Fibroblast of lung (primary cell): ENCODE measurements at regions not wholly inside any gene's neighbourhood (a gene's known extent, or its start where the extent isn't known, plus 50 kb on each side); places are given as distances from the start of the nearest gene placed in this dataset.
A peak's percentile ranks its signal among the peaks of the same experiment; 100 is the strongest.

ENCODE experiments used
- DNase-seq, 2 donors: peaks; one replicate each; pipeline versions ENCODE4 v3.0.0 to v3.0.0-alpha.2; 2010; ENCODE audit warnings: low read depth in 2 of 2
- H2AFZ ChIP-seq: 2 replicates; pipeline ENCODE4 v1.5.1; 2012; ENCODE audit warnings: low read length, control low read depth, inconsistent platforms
- H3K27ac ChIP-seq: 2 replicates; pipeline ENCODE4 v1.5.1; 2011; ENCODE audit warnings: low read length, control low read depth; ENCODE audit not compliant: insufficient read depth
- H3K27me3 ChIP-seq: 2 replicates; pipeline ENCODE4 v1.5.1; 2011; ENCODE audit warnings: mild to moderate bottlenecking, low read length; ENCODE audit not compliant: control insufficient read depth, insufficient read depth
- H3K36me3 ChIP-seq: 2 replicates; pipeline ENCODE4 v1.5.1; 2011; ENCODE audit warnings: low read length; ENCODE audit not compliant: control insufficient read depth, insufficient read depth
- H3K4me1 ChIP-seq: 2 replicates; pipeline ENCODE4 v1.5.1; 2011; ENCODE audit warnings: low read length; ENCODE audit not compliant: control insufficient read depth, insufficient read depth; ENCODE audit errors: extremely low read depth
- H3K4me2 ChIP-seq: 2 replicates; pipeline ENCODE4 v1.5.1; 2011; ENCODE audit warnings: low read length, control low read depth; ENCODE audit not compliant: insufficient read depth; ENCODE audit errors: extremely low read depth
- H3K4me3 ChIP-seq, 4 experiments: fragments of 200-600 bp in 1 of 4; sonication (generic) in 1 of 4; replicated peaks in 1 of 4; 2 replicates each; pipeline ENCODE4 v1.5.1; 2011 to 2016; ENCODE audit warnings: low read length in 4 of 4, low read depth in 3 of 4, mild to moderate bottlenecking in 3 of 4, control low read depth in 2 of 4, inconsistent platforms in 1 of 4, mixed read lengths in 1 of 4; ENCODE audit not compliant: insufficient read depth in 1 of 4; ENCODE audit errors: control extremely low read depth in 1 of 4
- H3K79me2 ChIP-seq: 2 replicates; pipeline ENCODE4 v1.5.1; 2012; ENCODE audit warnings: mild to moderate bottlenecking, low read length, inconsistent platforms; ENCODE audit not compliant: control insufficient read depth, insufficient read depth
- H3K9ac ChIP-seq: 2 replicates; pipeline ENCODE4 v1.5.1; 2011; ENCODE audit warnings: mild to moderate bottlenecking, low read length, control low read depth; ENCODE audit not compliant: insufficient read depth
- H3K9me3 ChIP-seq: 2 replicates; pipeline ENCODE4 v1.5.1; 2012; ENCODE audit warnings: low read depth, low read length; ENCODE audit not compliant: control insufficient read depth, insufficient read depth
- H4K20me1 ChIP-seq: 2 replicates; pipeline ENCODE4 v1.5.1; 2011; ENCODE audit warnings: low read length; ENCODE audit not compliant: control insufficient read depth, insufficient read depth; ENCODE audit errors: extremely low read depth
- EZH2 ChIP-seq: IDR thresholded peaks from 2 replicates; pipeline ENCODE4 v1.5.1; 2012; ENCODE audit warnings: low read length, control low read depth, mild to moderate bottlenecking; ENCODE audit errors: missing control alignments
- TF ChIP-seq, protein P1 (sequence below), 2 donors: IDR thresholded peaks in 1 of 2; conservative IDR thresholded peaks in 1 of 2; 1 replicate in 1 of 2; 2 replicates in 1 of 2; pipeline ENCODE4 v1.5.1; 2011 to 2012; ENCODE audit warnings: low read length in 2 of 2, control low read depth in 1 of 2, inconsistent platforms in 1 of 2, low read depth in 1 of 2, mild to moderate bottlenecking in 1 of 2

GRCh38 chr3:127389913-127390312 lies 102.1 kb upstream of the PRR20G start:
- Histone ChIP-seq H3K9me3 (no peaks in the 10 kb centered on the region), H3K79me2 (no peaks in the 10 kb centered on the region), H3K36me3 (no peaks in the 10 kb centered on the region), H3K9ac (no peak overlapping the region), H3K27ac (no peak overlapping the region), H2AFZ (no peak overlapping the region), H3K27me3 (no peaks in the 10 kb centered on the region), H3K4me1 (no peaks in the 10 kb centered on the region), H3K4me3 (no peak overlapping the region), H4K20me1 (no peaks in the 10 kb centered on the region), H3K4me2 (no peak overlapping the region)
- TF ChIP-seq, protein P1, sequence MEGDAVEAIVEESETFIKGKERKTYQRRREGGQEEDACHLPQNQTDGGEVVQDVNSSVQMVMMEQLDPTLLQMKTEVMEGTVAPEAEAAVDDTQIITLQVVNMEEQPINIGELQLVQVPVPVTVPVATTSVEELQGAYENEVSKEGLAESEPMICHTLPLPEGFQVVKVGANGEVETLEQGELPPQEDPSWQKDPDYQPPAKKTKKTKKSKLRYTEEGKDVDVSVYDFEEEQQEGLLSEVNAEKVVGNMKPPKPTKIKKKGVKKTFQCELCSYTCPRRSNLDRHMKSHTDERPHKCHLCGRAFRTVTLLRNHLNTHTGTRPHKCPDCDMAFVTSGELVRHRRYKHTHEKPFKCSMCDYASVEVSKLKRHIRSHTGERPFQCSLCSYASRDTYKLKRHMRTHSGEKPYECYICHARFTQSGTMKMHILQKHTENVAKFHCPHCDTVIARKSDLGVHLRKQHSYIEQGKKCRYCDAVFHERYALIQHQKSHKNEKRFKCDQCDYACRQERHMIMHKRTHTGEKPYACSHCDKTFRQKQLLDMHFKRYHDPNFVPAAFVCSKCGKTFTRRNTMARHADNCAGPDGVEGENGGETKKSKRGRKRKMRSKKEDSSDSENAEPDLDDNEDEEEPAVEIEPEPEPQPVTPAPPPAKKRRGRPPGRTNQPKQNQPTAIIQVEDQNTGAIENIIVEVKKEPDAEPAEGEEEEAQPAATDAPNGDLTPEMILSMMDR (conservative IDR thresholded peaks at IDR 0.05 in 1 of 2, IDR thresholded peaks at IDR 0.05 in 1 of 2; ENCODE audit: low read depth in 1 of 2, low read length in 2 of 2), result no peak
- no peak for DNase-seq

DNA sequence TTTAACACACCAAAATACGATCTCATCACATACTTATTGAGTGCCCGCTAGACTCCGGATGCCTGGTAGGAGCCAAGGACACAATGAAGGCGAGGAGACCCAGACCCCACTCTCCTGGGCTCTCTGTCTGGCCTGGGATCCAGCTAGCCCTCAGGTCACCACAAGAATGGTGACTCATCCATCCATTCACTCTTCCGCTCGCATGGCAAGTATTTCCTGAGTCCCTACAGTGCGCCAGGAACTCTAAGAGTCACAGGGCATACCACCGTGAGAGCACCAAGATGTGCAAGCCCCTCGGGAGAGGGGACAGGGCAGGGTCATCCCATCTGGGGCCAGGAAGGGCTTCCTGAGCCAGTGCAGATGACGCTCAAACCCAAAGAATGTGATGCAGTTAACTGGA lies 101.6 kb upstream of the PRR20G start:
- Histone ChIP-seq H3K27me3 (no peaks in the 10 kb centered on the region), H4K20me1 (no peaks in the 10 kb centered on the region)

DNA sequence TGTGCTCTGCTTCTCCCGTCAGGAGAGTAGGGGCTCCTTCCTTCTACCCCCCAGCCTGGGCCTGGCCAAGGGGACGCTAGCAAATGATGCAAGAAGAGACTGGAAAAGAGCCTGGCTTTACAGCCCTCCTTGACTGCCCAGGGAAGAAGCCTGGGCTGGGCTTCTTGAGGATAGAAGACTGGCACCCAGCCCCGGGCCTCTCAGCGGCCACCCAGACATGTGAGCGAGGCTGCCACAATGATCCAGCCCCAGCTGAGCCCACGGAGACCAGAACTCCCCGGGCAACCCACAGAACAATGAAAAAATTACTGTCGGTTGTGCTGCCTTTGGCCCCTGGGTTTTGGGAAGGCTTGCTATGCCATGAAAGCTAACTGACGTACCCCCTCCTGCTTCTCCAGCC lies 100.6 kb upstream of the PRR20G start:
- no peaks in the 10 kb centered on the region for H3K9me3 ChIP-seq
- no peak overlapping the region for H3K27ac ChIP-seq
- no peak for TF ChIP-seq EZH2
- TF ChIP-seq, protein P1 (conservative IDR thresholded peaks at IDR 0.05 in 1 of 2, IDR thresholded peaks at IDR 0.05 in 1 of 2; ENCODE audit: low read depth in 1 of 2, low read length in 2 of 2), result no peak
- H3K4me1 ChIP-seq, result no peaks in the 10 kb centered on the region
- no peak overlapping the region for H2AFZ ChIP-seq
- DNase-seq, result no peak
- H3K27me3 ChIP-seq, result no peaks in the 10 kb centered on the region
- no peaks in the 10 kb centered on the region for H4K20me1 ChIP-seq
- H3K36me3 ChIP-seq, result no peaks in the 10 kb centered on the region
- H3K4me2 ChIP-seq, result no peak overlapping the region
- H3K9ac ChIP-seq, result no peak overlapping the region
- no peak overlapping the region for H3K4me3 ChIP-seq
- H3K79me2 ChIP-seq, result no peaks in the 10 kb centered on the region

More for the DNA sequence above, 101.6 kb upstream of the PRR20G start:
- no peak for TF ChIP-seq EZH2
- TF ChIP-seq, protein P1 (conservative IDR thresholded peaks at IDR 0.05 in 1 of 2, IDR thresholded peaks at IDR 0.05 in 1 of 2; ENCODE audit: low read depth in 1 of 2, low read length in 2 of 2), result no peak
- H3K4me3 ChIP-seq, result no peak overlapping the region
- no peak overlapping the region for H2AFZ ChIP-seq
- no peaks in the 10 kb centered on the region for H3K36me3 ChIP-seq
- H3K79me2 ChIP-seq, result no peaks in the 10 kb centered on the region
- no peaks in the 10 kb centered on the region for H3K4me1 ChIP-seq
- no peak overlapping the region for H3K4me2 ChIP-seq
- DNase-seq, result peak in 1 of 2 donors; percentile 3
- H3K27ac ChIP-seq, result no peak overlapping the region
- H3K9me3 ChIP-seq, result no peaks in the 10 kb centered on the region
- H3K9ac ChIP-seq, result no peak overlapping the region
